ENCODE measurements at regions not wholly inside any gene's neighbourhood (a gene's known extent, or its start where the extent isn't known, plus 50 kb on each side); places are given as distances from the start of the nearest gene placed in this dataset.
"Not testable (repeated sequence)": the region's sequence is repeated elsewhere in the genome, so short reads cannot be mapped to it uniquely, and the experiment has no call there.

- H3K27ac ChIP-seq (ENCODE audit: low read length); DNase-seq: not testable (repeated sequence)
These were observed 209.9 kb downstream of the TRIB2 start for GRCh38 chr2:12926641-12927040.

DNA sequence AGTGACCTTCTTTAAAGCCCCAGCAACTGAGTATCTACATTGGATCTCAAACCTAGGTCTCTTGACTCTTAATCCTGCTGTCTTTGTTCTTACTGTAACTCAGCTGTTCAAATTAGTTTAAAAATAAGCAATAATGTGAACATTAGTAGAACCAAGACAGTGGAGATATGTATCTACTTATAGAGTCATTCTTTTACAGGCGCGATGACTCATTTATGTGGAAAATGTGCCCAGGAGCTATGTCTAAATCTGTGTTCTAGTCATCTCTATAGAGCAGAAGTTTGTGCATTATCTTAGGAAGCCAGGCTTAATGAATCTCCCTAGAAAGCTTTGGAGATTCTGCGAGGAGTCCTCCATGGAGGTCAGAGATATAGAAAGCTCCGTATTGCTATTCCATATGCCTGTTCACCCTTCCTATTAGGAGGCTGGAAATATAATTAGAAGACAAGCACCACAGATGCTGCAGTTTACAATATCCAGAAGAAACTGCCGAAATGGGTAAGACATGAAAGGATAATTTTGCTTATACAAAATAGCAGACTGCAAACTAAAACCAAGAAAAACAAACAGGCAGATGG is 211.6 kb downstream of the TRIB2 start:
- H3K4me1 ChIP-seq (ENCODE audit: control insufficient read depth, insufficient read depth, low read length): peaks cover 16% of the 10 kb centered on the region
- DNase-seq: peak; percentile 46
- H3K36me3 ChIP-seq (ENCODE audit: control insufficient read depth, insufficient read depth, low read length): no peaks in the 10 kb centered on the region
- H3K4me3 ChIP-seq (ENCODE audit: low read length): no peak overlapping the region
- H3K9me3 ChIP-seq (replicated peaks; ENCODE audit: control insufficient read depth, low read depth, low read length): no peaks in the 10 kb centered on the region
- peak overlapping the region; percentile 53 for H3K27ac ChIP-seq (ENCODE audit: low read length)
- WGBS (ENCODE audit: insufficient coverage): no CpG with 5 or more reads among the region's 5 CpGs
- no peaks in the 10 kb centered on the region for H3K27me3 ChIP-seq (ENCODE audit: control insufficient read depth, insufficient read depth, low read length)

More at GRCh38 chr2:12926641-12927040, 209.9 kb downstream of the TRIB2 start:
- not testable (repeated sequence) for H3K9me3 ChIP-seq (replicated peaks; ENCODE audit: control insufficient read depth, low read depth, low read length); H3K4me3 ChIP-seq (ENCODE audit: low read length); H3K27me3 ChIP-seq (ENCODE audit: control insufficient read depth, insufficient read depth, low read length); H3K36me3 ChIP-seq (ENCODE audit: control insufficient read depth, insufficient read depth, low read length)
- H3K4me1 ChIP-seq (ENCODE audit: control insufficient read depth, insufficient read depth, low read length): peaks cover 16% of the 10 kb centered on the region
- 96% methylated on average over 32 of the region's 37 CpGs for WGBS (ENCODE audit: insufficient coverage)

GRCh38 chr2:12928775-12929401 is 212.2 kb downstream of the TRIB2 start:
- H3K4me1 ChIP-seq (ENCODE audit: control insufficient read depth, insufficient read depth, low read length): peaks cover 16% of the 10 kb centered on the region
- no CpG with 5 or more reads among the region's 4 CpGs for WGBS (ENCODE audit: insufficient coverage)
- DNase-seq: peak; percentile 65
- no peaks in the 10 kb centered on the region for H3K27me3 ChIP-seq (ENCODE audit: control insufficient read depth, insufficient read depth, low read length)
- H3K27ac ChIP-seq (ENCODE audit: low read length): peak overlapping the region; percentile 53
- no peaks in the 10 kb centered on the region for H3K36me3 ChIP-seq (ENCODE audit: control insufficient read depth, insufficient read depth, low read length)
- H3K4me3 ChIP-seq (ENCODE audit: low read length): no peak overlapping the region
- H3K9me3 ChIP-seq (replicated peaks; ENCODE audit: control insufficient read depth, low read depth, low read length): no peaks in the 10 kb centered on the region

DNA sequence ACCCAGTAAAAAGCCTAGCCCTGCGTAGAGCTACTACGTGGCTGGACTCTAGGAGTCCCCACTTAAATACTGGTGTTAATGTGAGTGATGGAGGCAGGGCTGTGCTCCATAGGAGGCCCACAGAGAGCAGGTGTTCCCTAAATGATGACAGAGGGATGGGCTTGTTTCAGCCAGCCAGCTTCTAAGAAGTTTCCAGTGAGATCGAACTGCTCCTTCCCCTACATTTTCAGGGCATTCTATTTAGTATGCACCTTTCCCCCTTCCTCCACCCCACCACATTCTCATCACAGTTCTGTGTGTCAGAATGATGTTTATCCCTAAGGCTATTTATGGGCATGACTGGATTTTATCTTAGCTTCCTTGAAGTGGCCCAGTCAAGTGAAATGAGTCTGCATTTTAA is 213.0 kb downstream of the TRIB2 start:
- Histone ChIP-seq H3K9me3 (replicated peaks; ENCODE audit: control insufficient read depth, low read depth, low read length) (no peaks in the 10 kb centered on the region), H3K4me1 (ENCODE audit: control insufficient read depth, insufficient read depth, low read length) (peaks cover 16% of the 10 kb centered on the region), H3K36me3 (ENCODE audit: control insufficient read depth, insufficient read depth, low read length) (no peaks in the 10 kb centered on the region), H3K27ac (ENCODE audit: low read length) (peak overlapping the region; percentile 42), H3K4me3 (ENCODE audit: low read length) (no peak overlapping the region), H3K27me3 (ENCODE audit: control insufficient read depth, insufficient read depth, low read length) (no peaks in the 10 kb centered on the region)
- DNase-seq: no peak
- WGBS (ENCODE audit: insufficient coverage): no CpG with 5 or more reads among the region's 3 CpGs

- H3K9me3 ChIP-seq (replicated peaks; ENCODE audit: control insufficient read depth, low read depth, low read length): no peaks in the 10 kb centered on the region
- H3K4me3 ChIP-seq (ENCODE audit: low read length): no peak overlapping the region
- H3K27me3 ChIP-seq (ENCODE audit: control insufficient read depth, insufficient read depth, low read length): no peaks in the 10 kb centered on the region
- peaks cover 16% of the 10 kb centered on the region for H3K4me1 ChIP-seq (ENCODE audit: control insufficient read depth, insufficient read depth, low read length)
- no peaks in the 10 kb centered on the region for H3K36me3 ChIP-seq (ENCODE audit: control insufficient read depth, insufficient read depth, low read length)
- no CpG with 5 or more reads among the region's 1 CpG for WGBS (ENCODE audit: insufficient coverage)
- no peak for DNase-seq
- no peak overlapping the region for H3K27ac ChIP-seq (ENCODE audit: low read length)
These were observed 213.7 kb downstream of the TRIB2 start for GRCh38 chr2:12930391-12930790.

- peaks cover 20% of the 10 kb centered on the region for H3K4me1 ChIP-seq (ENCODE audit: control insufficient read depth, insufficient read depth, low read length)
- H3K27ac ChIP-seq (ENCODE audit: low read length): no peak overlapping the region
- peak; percentile 77 for DNase-seq
- no peaks in the 10 kb centered on the region for H3K36me3 ChIP-seq (ENCODE audit: control insufficient read depth, insufficient read depth, low read length)
- no peaks in the 10 kb centered on the region for H3K27me3 ChIP-seq (ENCODE audit: control insufficient read depth, insufficient read depth, low read length)
- no peaks in the 10 kb centered on the region for H3K9me3 ChIP-seq (replicated peaks; ENCODE audit: control insufficient read depth, low read depth, low read length)
- 10% methylated on average over 2 of the region's 4 CpGs for WGBS (ENCODE audit: insufficient coverage)
- H3K4me3 ChIP-seq (ENCODE audit: low read length): no peak overlapping the region
These were observed 214.6 kb downstream of the TRIB2 start for GRCh38 chr2:12931186-12931844.

DNA sequence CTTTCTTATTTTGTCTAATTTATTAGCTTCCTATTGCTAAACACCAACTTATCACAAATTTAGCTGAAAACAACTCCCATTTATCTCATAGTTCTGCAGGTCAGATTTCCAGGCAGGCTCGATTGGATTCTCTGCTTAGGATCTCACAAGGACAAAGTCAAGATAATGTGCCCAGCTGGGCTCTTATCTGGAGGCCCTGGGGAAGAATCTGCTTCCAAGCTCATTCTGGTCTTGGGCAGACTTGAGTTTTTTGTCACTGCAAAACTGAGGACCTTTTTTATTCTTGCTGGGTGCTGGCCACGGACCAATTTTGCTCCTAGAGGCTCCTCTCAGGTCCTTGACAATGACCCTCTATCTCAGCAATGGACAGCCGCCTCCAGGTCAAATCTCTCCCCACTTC is 215.5 kb downstream of the TRIB2 start:
- no peak overlapping the region for H3K4me3 ChIP-seq (ENCODE audit: low read length)
- no peaks in the 10 kb centered on the region for H3K9me3 ChIP-seq (replicated peaks; ENCODE audit: control insufficient read depth, low read depth, low read length)
- no peak for DNase-seq
- H3K27me3 ChIP-seq (ENCODE audit: control insufficient read depth, insufficient read depth, low read length): no peaks in the 10 kb centered on the region
- 67% methylated on average over 3 of the region's 3 CpGs for WGBS (ENCODE audit: insufficient coverage)
- no peak overlapping the region for H3K27ac ChIP-seq (ENCODE audit: low read length)
- H3K36me3 ChIP-seq (ENCODE audit: control insufficient read depth, insufficient read depth, low read length): no peaks in the 10 kb centered on the region
- peaks cover 20% of the 10 kb centered on the region for H3K4me1 ChIP-seq (ENCODE audit: control insufficient read depth, insufficient read depth, low read length)

DNA sequence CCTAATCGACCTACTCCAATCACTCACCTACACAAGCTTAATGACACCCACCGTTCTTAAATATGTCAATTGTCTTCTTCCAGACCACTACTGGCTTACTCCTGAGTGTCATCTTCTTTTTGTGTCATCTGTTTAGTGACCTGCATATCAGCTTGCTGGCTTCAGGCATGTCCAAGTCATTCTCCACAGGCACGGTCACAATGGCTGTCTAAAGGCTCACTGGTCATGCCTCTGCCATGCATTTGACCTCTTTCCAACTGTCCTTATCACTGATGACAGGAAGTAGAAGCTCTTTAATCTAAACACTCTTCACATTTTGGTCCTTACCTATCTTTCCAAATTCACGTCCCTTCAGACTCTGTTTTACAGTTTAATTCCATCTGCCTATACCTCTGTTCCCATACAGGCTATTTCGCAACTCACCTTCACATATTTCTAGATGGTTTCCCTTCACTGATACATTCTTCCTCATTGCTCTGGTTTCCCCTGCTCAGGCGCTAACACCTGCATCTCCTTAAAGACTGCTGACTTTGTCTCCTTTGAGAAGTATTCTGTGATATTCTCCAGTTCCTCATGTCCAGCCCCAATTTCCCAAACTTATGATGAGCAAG is 217.5 kb downstream of the TRIB2 start:
- 86% methylated on average over 5 of the region's 6 CpGs for WGBS (ENCODE audit: insufficient coverage)
- Histone ChIP-seq H3K36me3 (ENCODE audit: control insufficient read depth, insufficient read depth, low read length) (no peaks in the 10 kb centered on the region), H3K27me3 (ENCODE audit: control insufficient read depth, insufficient read depth, low read length) (no peaks in the 10 kb centered on the region), H3K4me3 (ENCODE audit: low read length) (no peak overlapping the region), H3K9me3 (replicated peaks; ENCODE audit: control insufficient read depth, low read depth, low read length) (no peaks in the 10 kb centered on the region), H3K4me1 (ENCODE audit: control insufficient read depth, insufficient read depth, low read length) (peaks cover 12% of the 10 kb centered on the region), H3K27ac (ENCODE audit: low read length) (no peak overlapping the region)
- DNase-seq: no peak

DNA sequence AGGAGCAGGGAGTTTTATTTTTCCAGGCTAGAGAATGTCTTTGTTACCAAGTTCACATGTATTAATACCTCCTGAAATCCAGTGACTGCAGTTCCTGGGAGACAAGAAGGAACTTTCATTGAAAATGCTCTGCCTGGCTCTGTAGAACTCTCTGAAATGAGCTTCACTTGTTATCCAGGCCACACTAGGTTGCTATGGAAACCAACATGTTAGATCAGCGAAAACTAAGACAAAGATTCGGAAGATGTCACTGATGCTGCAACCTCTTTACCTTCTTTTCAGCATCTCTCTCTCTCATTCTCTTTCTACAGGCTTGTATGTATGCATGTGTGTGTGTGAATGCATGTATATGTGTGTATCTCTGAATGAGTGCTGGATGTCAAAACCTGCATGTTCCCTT is 218.5 kb downstream of the TRIB2 start:
- Histone ChIP-seq H3K4me1 (ENCODE audit: control insufficient read depth, insufficient read depth, low read length) (peaks cover 6% of the 10 kb centered on the region), H3K9me3 (replicated peaks; ENCODE audit: control insufficient read depth, low read depth, low read length) (no peaks in the 10 kb centered on the region), H3K4me3 (ENCODE audit: low read length) (no peak overlapping the region), H3K36me3 (ENCODE audit: control insufficient read depth, insufficient read depth, low read length) (no peaks in the 10 kb centered on the region), H3K27me3 (ENCODE audit: control insufficient read depth, insufficient read depth, low read length) (no peaks in the 10 kb centered on the region), H3K27ac (ENCODE audit: low read length) (peak overlapping the region; percentile 47)
- WGBS (ENCODE audit: insufficient coverage): no CpG with 5 or more reads among the region's 2 CpGs
- DNase-seq: peak; percentile 77

DNA sequence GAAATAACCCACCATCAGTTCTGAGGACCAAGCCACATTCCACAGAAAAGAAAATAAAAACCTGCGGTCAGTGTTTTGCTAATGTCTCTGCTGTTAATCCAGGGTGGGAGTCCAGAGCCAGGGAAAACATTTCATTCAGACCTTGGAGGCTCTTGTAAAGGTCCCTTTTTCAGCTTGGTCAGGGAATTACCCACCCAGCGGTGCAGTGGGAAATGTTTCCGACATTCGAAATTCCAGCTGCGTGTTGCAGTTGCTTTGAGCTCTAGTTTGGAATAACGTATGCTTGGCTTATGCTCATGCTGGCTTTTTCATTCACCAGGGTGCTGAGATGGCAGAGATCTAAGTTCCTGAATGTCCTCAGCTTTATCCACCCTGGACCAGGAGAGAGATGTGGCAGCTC is 219.1 kb downstream of the TRIB2 start:
- DNase-seq: no peak
- 50% methylated on average over 5 of the region's 6 CpGs for WGBS (ENCODE audit: insufficient coverage)
- no peaks in the 10 kb centered on the region for H3K9me3 ChIP-seq (replicated peaks; ENCODE audit: control insufficient read depth, low read depth, low read length)
- H3K36me3 ChIP-seq (ENCODE audit: control insufficient read depth, insufficient read depth, low read length): no peaks in the 10 kb centered on the region
- H3K4me3 ChIP-seq (ENCODE audit: low read length): no peak overlapping the region
- peaks cover 6% of the 10 kb centered on the region for H3K4me1 ChIP-seq (ENCODE audit: control insufficient read depth, insufficient read depth, low read length)
- no peaks in the 10 kb centered on the region for H3K27me3 ChIP-seq (ENCODE audit: control insufficient read depth, insufficient read depth, low read length)
- peak overlapping the region; percentile 47 for H3K27ac ChIP-seq (ENCODE audit: low read length)
